Astrocyte (in vitro differentiated cells and primary cell): ENCODE measurements at regions not wholly inside any gene's neighbourhood (a gene's known extent, or its start where the extent isn't known, plus 50 kb on each side); places are given as distances from the start of the nearest gene placed in this dataset.

Experiments used
- DNase-seq: peaks from one replicate; pipeline ENCODE4 v3.0.0-alpha.2; 2010; ENCODE audit warnings: low read depth
- FAIRE-seq: peaks from 2 replicates; lab custom pipeline; 2011; peaks lifted over from hg19 to GRCh38; lab: Jason Lieb, UNC
- H2AFZ ChIP-seq: 2 replicates; pipeline ENCODE4 v1.6.0; 2012; ENCODE audit warnings: low read depth, low read length, inconsistent platforms
- H3K27ac ChIP-seq: 2 replicates; pipeline ENCODE4 v1.5.1; 2011; ENCODE audit warnings: low read depth, low read length, inconsistent platforms
- H3K27me3 ChIP-seq: 2 replicates; pipeline ENCODE4 v1.6.0; 2011; ENCODE audit warnings: low read length, inconsistent platforms; ENCODE audit not compliant: insufficient read depth
- H3K36me3 ChIP-seq: 2 replicates; pipeline ENCODE4 v1.5.1; 2011; ENCODE audit warnings: low read length, inconsistent platforms; ENCODE audit not compliant: insufficient read depth
- H3K4me1 ChIP-seq: 2 replicates; pipeline ENCODE4 v1.5.1; 2011; ENCODE audit warnings: low read length, inconsistent platforms; ENCODE audit not compliant: insufficient read depth
- H3K4me2 ChIP-seq: 2 replicates; pipeline ENCODE4 v1.6.0; 2012; ENCODE audit warnings: low read length, inconsistent platforms
- H3K4me3 ChIP-seq: 2 replicates; pipeline ENCODE4 v1.5.1; 2011; ENCODE audit warnings: low read depth, mild to moderate bottlenecking, low read length, inconsistent platforms; ENCODE audit not compliant: insufficient read depth
- H3K79me2 ChIP-seq: 2 replicates; pipeline ENCODE4 v1.6.0; 2012; ENCODE audit warnings: mild to moderate bottlenecking, low read length, inconsistent platforms; ENCODE audit not compliant: insufficient read depth
- H3K9ac ChIP-seq: 2 replicates; pipeline ENCODE4 v1.6.0; 2012; ENCODE audit warnings: mild to moderate bottlenecking, low read length, inconsistent platforms
- H3K9me3 ChIP-seq: 2 replicates; pipeline ENCODE4 v1.5.1; 2012; ENCODE audit warnings: low read depth, mild to moderate bottlenecking, low read length, inconsistent platforms; ENCODE audit not compliant: insufficient read depth
- H4K20me1 ChIP-seq: 2 replicates; pipeline ENCODE4 v1.6.0; 2012; ENCODE audit warnings: low read length, inconsistent platforms; ENCODE audit not compliant: insufficient read depth
- H3K27ac Mint-ChIP-seq: one replicate; pipeline ENCODE4 v1.8.0; 2021; ENCODE audit warnings: mild to moderate bottlenecking, mixed read lengths; ENCODE audit not compliant: unreplicated experiment
- H3K27me3 Mint-ChIP-seq: one replicate; pipeline ENCODE4 v1.8.0; 2021; ENCODE audit warnings: low read depth, mixed read lengths; ENCODE audit not compliant: unreplicated experiment
- H3K36me3 Mint-ChIP-seq: one replicate; pipeline ENCODE4 v1.8.0; 2021; ENCODE audit warnings: low read depth, mixed read lengths; ENCODE audit not compliant: unreplicated experiment
- H3K4me1 Mint-ChIP-seq: one replicate; pipeline ENCODE4 v1.8.0; 2021; ENCODE audit warnings: low read depth, mixed read lengths; ENCODE audit not compliant: unreplicated experiment
- H3K4me3 Mint-ChIP-seq: one replicate; pipeline ENCODE4 v1.8.0; 2021; ENCODE audit warnings: mild to moderate bottlenecking, moderate library complexity, mixed read lengths; ENCODE audit not compliant: unreplicated experiment
- H3K9me3 Mint-ChIP-seq: one replicate; pipeline ENCODE4 v1.8.0; 2021; ENCODE audit warnings: mild to moderate bottlenecking, mixed read lengths; ENCODE audit not compliant: unreplicated experiment
- EZH2 ChIP-seq: IDR thresholded peaks from 2 replicates; pipeline ENCODE4 v1.6.1; 2012; ENCODE audit warnings: mild to moderate bottlenecking, low read length, inconsistent platforms; ENCODE audit not compliant: insufficient read depth
- TF ChIP-seq, protein P1 (sequence below): IDR thresholded peaks from 2 replicates; pipeline ENCODE4 v1.5.1; 2011; ENCODE audit warnings: low read depth, mild to moderate bottlenecking, inconsistent platforms, low read length, moderate library complexity; ENCODE audit not compliant: insufficient read depth

DNA sequence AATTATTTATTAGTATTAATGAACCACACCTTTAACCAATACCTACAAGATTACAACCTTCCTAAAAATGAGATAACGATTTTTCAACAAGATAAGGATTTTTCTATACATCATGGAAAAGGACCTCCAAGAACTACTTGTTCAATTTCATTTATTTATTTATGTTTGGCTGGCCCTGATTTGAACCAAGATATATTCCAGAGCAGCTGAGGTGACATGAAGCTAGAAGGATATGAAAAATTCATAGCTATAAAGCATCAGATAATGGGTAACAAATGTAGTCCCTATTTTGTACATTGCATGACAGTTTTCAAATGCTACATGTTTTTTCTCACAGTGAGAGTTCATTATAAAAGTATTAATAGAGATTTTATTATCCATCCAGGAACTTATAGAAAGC lies 798.5 kb upstream of the ARRDC3 start:
- H4K20me1 ChIP-seq = no peaks in the 10 kb centered on the region

DNA sequence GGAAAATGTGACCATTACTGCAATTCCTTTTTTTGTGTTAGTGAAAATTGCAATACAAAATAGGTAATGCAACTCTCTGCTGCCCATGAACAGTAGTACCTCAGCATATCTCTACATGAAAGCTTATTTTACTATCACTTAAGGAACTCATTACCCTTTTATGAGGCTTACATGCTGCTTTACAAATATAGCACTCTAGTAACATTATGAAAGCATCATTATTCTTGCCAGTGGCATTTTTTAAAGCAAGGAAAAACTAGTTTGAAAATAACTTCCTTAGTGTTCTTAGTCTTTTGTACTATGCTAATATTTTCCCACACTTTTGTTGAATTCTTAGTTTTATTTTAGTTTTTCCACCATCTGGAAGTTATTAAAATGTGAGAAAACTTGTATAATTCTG lies 797.3 kb upstream of the ARRDC3 start:
- Mint-ChIP-seq H3K36me3 (no peaks in the 10 kb centered on the region), H3K4me3 (no peak overlapping the region), H3K27ac (no peak overlapping the region), H3K27me3 (no peaks in the 10 kb centered on the region), H3K4me1 (no peaks in the 10 kb centered on the region), H3K9me3 (no peaks in the 10 kb centered on the region)
- H3K9ac ChIP-seq = no peak overlapping the region
- no peaks in the 10 kb centered on the region for H3K9me3 ChIP-seq
- TF ChIP-seq EZH2 = no peak
- TF ChIP-seq, protein P1, sequence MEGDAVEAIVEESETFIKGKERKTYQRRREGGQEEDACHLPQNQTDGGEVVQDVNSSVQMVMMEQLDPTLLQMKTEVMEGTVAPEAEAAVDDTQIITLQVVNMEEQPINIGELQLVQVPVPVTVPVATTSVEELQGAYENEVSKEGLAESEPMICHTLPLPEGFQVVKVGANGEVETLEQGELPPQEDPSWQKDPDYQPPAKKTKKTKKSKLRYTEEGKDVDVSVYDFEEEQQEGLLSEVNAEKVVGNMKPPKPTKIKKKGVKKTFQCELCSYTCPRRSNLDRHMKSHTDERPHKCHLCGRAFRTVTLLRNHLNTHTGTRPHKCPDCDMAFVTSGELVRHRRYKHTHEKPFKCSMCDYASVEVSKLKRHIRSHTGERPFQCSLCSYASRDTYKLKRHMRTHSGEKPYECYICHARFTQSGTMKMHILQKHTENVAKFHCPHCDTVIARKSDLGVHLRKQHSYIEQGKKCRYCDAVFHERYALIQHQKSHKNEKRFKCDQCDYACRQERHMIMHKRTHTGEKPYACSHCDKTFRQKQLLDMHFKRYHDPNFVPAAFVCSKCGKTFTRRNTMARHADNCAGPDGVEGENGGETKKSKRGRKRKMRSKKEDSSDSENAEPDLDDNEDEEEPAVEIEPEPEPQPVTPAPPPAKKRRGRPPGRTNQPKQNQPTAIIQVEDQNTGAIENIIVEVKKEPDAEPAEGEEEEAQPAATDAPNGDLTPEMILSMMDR = no peak
- no peaks in the 10 kb centered on the region for H3K36me3 ChIP-seq
- H3K4me3 ChIP-seq = no peak overlapping the region
- H3K27me3 ChIP-seq = no peaks in the 10 kb centered on the region
- no peak overlapping the region for H3K4me2 ChIP-seq
- H3K27ac ChIP-seq = no peak overlapping the region
- H2AFZ ChIP-seq = no peak overlapping the region
- no peaks in the 10 kb centered on the region for H3K4me1 ChIP-seq
- H4K20me1 ChIP-seq = no peaks in the 10 kb centered on the region
- DNase-seq (no peak), FAIRE-seq (no peak)
- H3K79me2 ChIP-seq = no peaks in the 10 kb centered on the region

More for the DNA sequence above, 798.5 kb upstream of the ARRDC3 start:
- Mint-ChIP-seq H3K27me3 (no peaks in the 10 kb centered on the region), H3K36me3 (no peaks in the 10 kb centered on the region), H3K9me3 (no peaks in the 10 kb centered on the region), H3K4me1 (no peaks in the 10 kb centered on the region), H3K4me3 (no peak overlapping the region), H3K27ac (no peak overlapping the region)
- TF ChIP-seq EZH2 = no peak
- TF ChIP-seq, protein P1 = no peak
- DNase-seq (no peak), FAIRE-seq (no peak)
- H3K79me2 ChIP-seq = no peaks in the 10 kb centered on the region
- no peaks in the 10 kb centered on the region for H3K9me3 ChIP-seq
- H2AFZ ChIP-seq = no peak overlapping the region
- H3K27me3 ChIP-seq = no peaks in the 10 kb centered on the region
- no peak overlapping the region for H3K9ac ChIP-seq
- no peak overlapping the region for H3K27ac ChIP-seq
- no peak overlapping the region for H3K4me3 ChIP-seq
- no peaks in the 10 kb centered on the region for H3K36me3 ChIP-seq
- no peak overlapping the region for H3K4me2 ChIP-seq
- H3K4me1 ChIP-seq = no peaks in the 10 kb centered on the region

DNA sequence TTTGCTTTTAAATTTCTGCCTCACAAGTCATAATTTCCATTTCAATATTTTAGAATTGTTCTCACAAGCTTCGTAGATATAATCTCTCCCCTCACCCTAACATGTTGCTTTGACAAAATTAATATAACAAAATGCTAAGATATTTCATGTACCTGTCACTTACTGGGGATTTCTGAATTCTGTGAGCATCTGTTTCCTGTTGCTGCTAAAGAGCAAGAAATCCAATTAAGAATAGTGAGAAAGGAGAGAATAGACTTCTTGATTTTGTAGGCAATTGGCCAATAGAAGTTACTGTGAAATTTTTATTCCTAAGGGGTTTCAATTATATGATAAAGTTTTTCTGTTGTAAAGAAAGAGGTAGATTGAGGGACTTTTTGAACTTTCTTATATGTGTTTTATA lies 796.5 kb upstream of the ARRDC3 start:
- no peaks in the 10 kb centered on the region for H3K79me2 ChIP-seq
- no peaks in the 10 kb centered on the region for H3K9me3 Mint-ChIP-seq
- H3K4me1 Mint-ChIP-seq = no peaks in the 10 kb centered on the region
- no peaks in the 10 kb centered on the region for H3K4me1 ChIP-seq
- H3K4me2 ChIP-seq = no peak overlapping the region
- no peaks in the 10 kb centered on the region for H4K20me1 ChIP-seq
- H3K9ac ChIP-seq = no peak overlapping the region
- H3K27ac ChIP-seq = no peak overlapping the region
- no peaks in the 10 kb centered on the region for H3K27me3 ChIP-seq
- H3K27me3 Mint-ChIP-seq = no peaks in the 10 kb centered on the region
- H3K36me3 Mint-ChIP-seq = no peaks in the 10 kb centered on the region
- H2AFZ ChIP-seq = no peak overlapping the region
- FAIRE-seq = no peak
- TF ChIP-seq, protein P1 = no peak
- no peak for TF ChIP-seq EZH2
- H3K27ac Mint-ChIP-seq = no peak overlapping the region
- H3K4me3 ChIP-seq = no peak overlapping the region
- DNase-seq = no peak
- no peak overlapping the region for H3K4me3 Mint-ChIP-seq
- no peaks in the 10 kb centered on the region for H3K36me3 ChIP-seq
- H3K9me3 ChIP-seq = no peaks in the 10 kb centered on the region
